Coronary artery (tissue), 2 donors: ENCODE measurements at regions not wholly inside any gene's neighbourhood (a gene's known extent, or its start where the extent isn't known, plus 50 kb on each side); places are given as distances from the start of the nearest gene placed in this dataset.
"Not testable (repeated sequence)": the region's sequence is repeated elsewhere in the genome, so short reads cannot be mapped to it uniquely, and the experiment has no call there.

Experiments
- DNase-seq: peaks from one replicate; pipeline ENCODE4 v3.0.0-alpha.2; 2017; ENCODE audit warnings: low spot score
- H3K27ac ChIP-seq, 2 donors: fragments of 200-600 bp; sonication (generic); one replicate each; pipeline ENCODE4 v1.5.1; 2016 to 2019
- H3K4me3 ChIP-seq: fragments of 200-600 bp; sonication (generic); 2 replicates; pipeline ENCODE4 v1.5.1; 2016; ENCODE audit warnings: mild to moderate bottlenecking, moderate library complexity
- TF ChIP-seq, protein P1 (sequence below): fragments of 200-600 bp; sonication (generic); IDR thresholded peaks from one replicate; pipeline ENCODE4 v1.5.1; 2019; ENCODE audit warnings: antibody characterized with exemption

DNA sequence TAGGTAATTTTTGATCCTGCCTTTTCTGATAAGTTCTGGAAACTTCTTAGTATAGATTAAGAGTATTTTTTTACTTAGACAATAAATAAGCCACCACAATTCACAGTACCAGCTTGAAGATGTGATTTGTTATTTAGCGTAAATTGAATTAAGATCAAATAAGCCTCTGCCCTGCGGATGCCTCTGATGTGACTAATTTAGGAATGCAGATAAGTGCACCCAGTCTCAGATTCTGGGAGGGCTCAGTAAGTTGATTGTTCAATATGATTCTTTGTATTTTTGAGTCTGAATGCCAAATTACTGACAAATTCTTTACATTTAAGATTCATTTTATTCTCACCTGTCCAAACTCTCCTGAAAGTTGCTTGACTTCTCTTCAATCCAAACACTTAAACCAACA lies 147.5 kb downstream of the THBS2 start:
- Histone ChIP-seq H3K27ac (no peak overlapping the region), H3K4me3 (no peak overlapping the region)
- TF ChIP-seq, protein P1, sequence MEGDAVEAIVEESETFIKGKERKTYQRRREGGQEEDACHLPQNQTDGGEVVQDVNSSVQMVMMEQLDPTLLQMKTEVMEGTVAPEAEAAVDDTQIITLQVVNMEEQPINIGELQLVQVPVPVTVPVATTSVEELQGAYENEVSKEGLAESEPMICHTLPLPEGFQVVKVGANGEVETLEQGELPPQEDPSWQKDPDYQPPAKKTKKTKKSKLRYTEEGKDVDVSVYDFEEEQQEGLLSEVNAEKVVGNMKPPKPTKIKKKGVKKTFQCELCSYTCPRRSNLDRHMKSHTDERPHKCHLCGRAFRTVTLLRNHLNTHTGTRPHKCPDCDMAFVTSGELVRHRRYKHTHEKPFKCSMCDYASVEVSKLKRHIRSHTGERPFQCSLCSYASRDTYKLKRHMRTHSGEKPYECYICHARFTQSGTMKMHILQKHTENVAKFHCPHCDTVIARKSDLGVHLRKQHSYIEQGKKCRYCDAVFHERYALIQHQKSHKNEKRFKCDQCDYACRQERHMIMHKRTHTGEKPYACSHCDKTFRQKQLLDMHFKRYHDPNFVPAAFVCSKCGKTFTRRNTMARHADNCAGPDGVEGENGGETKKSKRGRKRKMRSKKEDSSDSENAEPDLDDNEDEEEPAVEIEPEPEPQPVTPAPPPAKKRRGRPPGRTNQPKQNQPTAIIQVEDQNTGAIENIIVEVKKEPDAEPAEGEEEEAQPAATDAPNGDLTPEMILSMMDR = no peak
- DNase-seq = no peak

- Histone ChIP-seq H3K4me3 (no peak overlapping the region), H3K27ac (no peak overlapping the region)
- DNase-seq = no peak
- TF ChIP-seq, protein P1 = no peak
Measured at GRCh38 chr6:169101981-169102380, 151.7 kb downstream of the THBS2 start.

- no peak for DNase-seq
- Histone ChIP-seq H3K4me3 (no peak overlapping the region), H3K27ac (no peak overlapping the region)
- TF ChIP-seq, protein P1 = no peak
Measured at GRCh38 chr6:169101036-169101805, 152.4 kb downstream of the THBS2 start.

DNA sequence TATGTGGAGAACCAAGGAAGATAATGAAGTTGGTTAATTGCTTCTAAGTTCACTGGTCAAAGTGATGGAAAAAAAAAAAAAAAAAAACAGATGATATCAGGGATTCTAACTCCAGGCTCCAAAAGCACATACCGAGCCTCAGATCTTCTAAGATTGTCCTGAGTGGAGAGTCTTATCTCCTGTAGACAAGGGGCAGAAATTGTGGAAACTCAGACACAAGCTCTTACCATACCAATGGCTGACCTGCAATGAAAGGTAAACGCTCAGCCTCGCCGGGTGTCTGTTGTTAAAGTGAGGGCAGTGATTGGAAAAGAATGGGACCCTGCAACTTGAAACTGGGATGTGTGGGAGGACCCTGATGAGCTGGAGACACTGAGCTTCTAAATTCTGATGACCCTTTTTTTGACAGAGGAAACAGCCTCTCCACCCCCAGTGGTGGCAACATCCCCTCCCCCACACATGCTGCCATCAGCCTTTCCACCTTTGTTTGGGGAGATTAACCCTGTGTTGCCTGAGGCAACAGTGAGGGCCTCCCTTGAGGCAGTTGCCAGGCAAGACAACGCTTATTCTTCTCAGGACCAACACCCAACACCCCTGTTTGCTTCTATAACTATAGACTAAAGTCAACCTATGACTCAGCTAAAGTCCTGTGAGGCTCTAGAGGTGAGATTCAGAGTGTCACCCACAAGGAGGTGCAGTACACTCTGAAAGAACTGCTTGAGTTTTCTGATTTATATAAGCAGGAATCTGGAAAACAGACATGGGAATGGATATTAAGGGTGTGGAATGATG lies 154.0 kb downstream of the THBS2 start:
- TF ChIP-seq, protein P1 = no peak
- Histone ChIP-seq H3K27ac (no peak overlapping the region), H3K4me3 (no peak overlapping the region)
- no peak for DNase-seq

DNA sequence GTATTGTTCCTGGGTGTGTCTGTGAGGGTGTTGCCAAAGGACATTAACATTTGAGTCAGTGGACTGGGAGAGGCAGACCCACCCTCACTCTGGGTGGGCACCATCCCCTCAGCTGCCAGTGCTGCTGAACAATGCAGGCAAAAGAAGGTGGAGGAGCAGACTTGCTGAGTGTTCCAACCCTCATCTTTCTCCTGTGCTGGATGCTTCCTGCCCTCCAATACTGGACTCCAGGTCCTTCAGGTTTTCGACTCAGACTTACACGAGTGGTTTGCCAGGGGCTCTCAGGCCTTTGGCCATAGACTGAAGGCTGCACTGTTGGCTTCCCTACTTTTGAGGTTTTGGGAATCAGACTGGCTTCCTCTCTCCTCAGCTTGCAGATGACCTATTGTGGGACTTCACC lies 155.0 kb downstream of the THBS2 start:
- H3K27ac ChIP-seq, H3K4me3 ChIP-seq, DNase-seq: not testable (repeated sequence)

GRCh38 chr6:169098116-169098515 lies 155.5 kb downstream of the THBS2 start:
- TF ChIP-seq, protein P1 = no peak
- no peak overlapping the region for H3K27ac ChIP-seq
- no peak overlapping the region for H3K4me3 ChIP-seq
- no peak for DNase-seq

- TF ChIP-seq, protein P1 = no peak
- Histone ChIP-seq H3K4me3 (no peak overlapping the region), H3K27ac (no peak overlapping the region)
- no peak for DNase-seq
Measured at GRCh38 chr6:169097381-169097959, 156.2 kb downstream of the THBS2 start.
